Esophagus (tissue), 2 donors: ENCODE measurements at regions not wholly inside any gene's neighbourhood (a gene's known extent, or its start where the extent isn't known, plus 50 kb on each side); places are given as distances from the start of the nearest gene placed in this dataset.

Experiments used
- H3K27ac ChIP-seq, 2 donors: one replicate each; pipeline ENCODE4 v1.5.1; 2013; ENCODE audit warnings: low read depth in 2 of 2, mild to moderate bottlenecking in 2 of 2, inconsistent platforms in 1 of 2, low read length in 1 of 2, moderate library complexity in 1 of 2
- H3K27me3 ChIP-seq, 2 donors: one replicate each; pipeline ENCODE4 v1.6.1; 2013; ENCODE audit warnings: low read length in 2 of 2, control low read depth in 1 of 2, mild to moderate bottlenecking in 1 of 2; ENCODE audit not compliant: insufficient read depth in 2 of 2, control insufficient read depth in 1 of 2
- H3K36me3 ChIP-seq, 2 donors: one replicate each; pipeline ENCODE4 v1.6.1; 2013; ENCODE audit warnings: low read length in 1 of 2; ENCODE audit not compliant: control insufficient read depth in 2 of 2, insufficient read depth in 2 of 2
- H3K4me1 ChIP-seq, 2 donors: one replicate each; pipeline ENCODE4 v1.6.1; 2013; ENCODE audit warnings: low read length in 1 of 2; ENCODE audit not compliant: control insufficient read depth in 2 of 2, insufficient read depth in 2 of 2
- H3K4me3 ChIP-seq, 2 donors: one replicate each; pipeline ENCODE4 v1.5.1; 2013; ENCODE audit warnings: low read length in 2 of 2, mild to moderate bottlenecking in 2 of 2, low read depth in 1 of 2, moderate library complexity in 1 of 2
- H3K9me3 ChIP-seq, 2 donors: one replicate each; pipeline ENCODE4 v1.6.1; 2013; ENCODE audit warnings: mild to moderate bottlenecking in 2 of 2, low read depth in 1 of 2, low read length in 1 of 2, moderate library complexity in 1 of 2; ENCODE audit not compliant: control insufficient read depth in 2 of 2, insufficient read depth in 1 of 2
- WGBS, 2 donors: extraction: QIAGEN DNeasy Blood & Tissue Kit; methylation state at CpG; one replicate each; pipeline ENCODE4 v1.1.7; 2013; 5-methylcytosine and 5-hydroxymethylcytosine counted together
- donor health status: healthy with polysubstance abuse.
- donor health status: Bipolar disorder and iron deficiency.

- 57 to 87% methylated on average over 4 of the region's 4 CpGs for WGBS, 2 donors
- no peak overlapping the region for H3K4me3 ChIP-seq
- no peak overlapping the region for H3K27ac ChIP-seq
These were observed 1173.5 kb upstream of the GOT2 start for GRCh38 chr16:59907611-59908010.

GRCh38 chr16:59905606-59906005 lies 1171.5 kb upstream of the GOT2 start:
- no peak overlapping the region for H3K4me3 ChIP-seq
- no peaks in the 10 kb centered on the region for H3K9me3 ChIP-seq
- WGBS, 2 donors, result 23 to 41% methylated on average over 6 of the region's 6 CpGs
- H3K27ac ChIP-seq, result no peak overlapping the region
- no peaks in the 10 kb centered on the region for H3K27me3 ChIP-seq
- no peaks in the 10 kb centered on the region for H3K36me3 ChIP-seq
- H3K4me1 ChIP-seq, result peaks cover 0 to 2% of the 10 kb centered on the region in 2 donors

More at GRCh38 chr16:59907611-59908010, 1173.5 kb upstream of the GOT2 start:
- H3K9me3 ChIP-seq, result no peaks in the 10 kb centered on the region
- no peaks in the 10 kb centered on the region for H3K36me3 ChIP-seq
- H3K4me1 ChIP-seq, result peaks cover 0 to 2% of the 10 kb centered on the region in 2 donors
- no peaks in the 10 kb centered on the region for H3K27me3 ChIP-seq

- Histone ChIP-seq H3K9me3 (no peaks in the 10 kb centered on the region), H3K27me3 (no peaks in the 10 kb centered on the region), H3K36me3 (no peaks in the 10 kb centered on the region), H3K4me1 (peaks cover 0 to 2% of the 10 kb centered on the region in 2 donors), H3K27ac (no peak overlapping the region), H3K4me3 (no peak overlapping the region)
- 48 to 56% methylated on average over 2 of the region's 2 CpGs for WGBS, 2 donors
These were observed 1171.0 kb upstream of the GOT2 start for GRCh38 chr16:59905131-59905530.

GRCh38 chr16:59899940-59900339 lies 1165.8 kb upstream of the GOT2 start:
- Histone ChIP-seq H3K27ac (no peak overlapping the region), H3K9me3 (no peaks in the 10 kb centered on the region), H3K4me1 (no peaks in the 10 kb centered on the region), H3K27me3 (no peaks in the 10 kb centered on the region), H3K4me3 (no peak overlapping the region), H3K36me3 (no peaks in the 10 kb centered on the region)
- 90 to 94% methylated on average over 2 of the region's 2 CpGs for WGBS, 2 donors

- H3K36me3 ChIP-seq, result no peaks in the 10 kb centered on the region
- no peaks in the 10 kb centered on the region for H3K4me1 ChIP-seq
- WGBS, 2 donors, result 95 to 96% methylated on average over 8 of the region's 8 CpGs
- no peaks in the 10 kb centered on the region for H3K27me3 ChIP-seq
- H3K4me3 ChIP-seq, result no peak overlapping the region
- H3K9me3 ChIP-seq, result no peaks in the 10 kb centered on the region
- H3K27ac ChIP-seq, result no peak overlapping the region
These were observed 1158.3 kb upstream of the GOT2 start for GRCh38 chr16:59892376-59892775.

GRCh38 chr16:59887856-59888255 lies 1153.7 kb upstream of the GOT2 start:
- H3K36me3 ChIP-seq, result no peaks in the 10 kb centered on the region
- WGBS, 2 donors, result 74 to 88% methylated on average over 2 of the region's 2 CpGs

GRCh38 chr16:59886021-59886420 lies 1151.9 kb upstream of the GOT2 start:
- Histone ChIP-seq H3K27ac (no peak overlapping the region), H3K36me3 (no peaks in the 10 kb centered on the region), H3K4me1 (peaks cover 0 to 3% of the 10 kb centered on the region in 2 donors), H3K27me3 (no peaks in the 10 kb centered on the region), H3K9me3 (no peaks in the 10 kb centered on the region), H3K4me3 (no peak overlapping the region)
- 16 to 31% methylated on average over 2 of the region's 2 CpGs for WGBS, 2 donors

More at GRCh38 chr16:59887856-59888255, 1153.7 kb upstream of the GOT2 start:
- no peaks in the 10 kb centered on the region for H3K9me3 ChIP-seq
- no peak overlapping the region for H3K27ac ChIP-seq
- H3K4me1 ChIP-seq, result no peaks in the 10 kb centered on the region
- no peaks in the 10 kb centered on the region for H3K27me3 ChIP-seq
- no peak overlapping the region for H3K4me3 ChIP-seq

GRCh38 chr16:59881376-59881775 lies 1147.3 kb upstream of the GOT2 start:
- no peaks in the 10 kb centered on the region for H3K9me3 ChIP-seq
- H3K27me3 ChIP-seq, result no peaks in the 10 kb centered on the region
- 77 to 79% methylated on average over 3 of the region's 3 CpGs for WGBS, 2 donors
- no peaks in the 10 kb centered on the region for H3K36me3 ChIP-seq
- no peak overlapping the region for H3K27ac ChIP-seq
- peaks cover 0 to 3% of the 10 kb centered on the region in 2 donors for H3K4me1 ChIP-seq
- H3K4me3 ChIP-seq, result no peak overlapping the region

GRCh38 chr16:59880611-59881010 lies 1146.5 kb upstream of the GOT2 start:
- Histone ChIP-seq H3K4me1 (peaks cover 0 to 3% of the 10 kb centered on the region in 2 donors), H3K4me3 (no peak overlapping the region), H3K36me3 (no peaks in the 10 kb centered on the region), H3K9me3 (no peaks in the 10 kb centered on the region), H3K27ac (no peak overlapping the region), H3K27me3 (no peaks in the 10 kb centered on the region)
- 39 to 61% methylated on average over 1 of the region's 1 CpG for WGBS, 2 donors

GRCh38 chr16:59878999-59879398 lies 1144.9 kb upstream of the GOT2 start:
- Histone ChIP-seq H3K36me3 (no peaks in the 10 kb centered on the region), H3K9me3 (no peaks in the 10 kb centered on the region), H3K4me3 (no peak overlapping the region), H3K4me1 (peaks cover 0 to 3% of the 10 kb centered on the region in 2 donors), H3K27me3 (no peaks in the 10 kb centered on the region), H3K27ac (no peak overlapping the region)
- WGBS, 2 donors, result 85 to 94% methylated on average over 7 of the region's 7 CpGs
